ENCODE measurements at regions not wholly inside any gene's neighbourhood (a gene's known extent, or its start where the extent isn't known, plus 50 kb on each side); places are given as distances from the start of the nearest gene placed in this dataset.
"Not testable (repeated sequence)": the region's sequence is repeated elsewhere in the genome, so short reads cannot be mapped to it uniquely, and the experiment has no call there.

GRCh38 chr9:75672478-75672877, 218.0 kb upstream of the PCSK5 start:
- no peak overlapping the region for H3K4me3 ChIP-seq (ENCODE audit: low read depth, low read length)
- no peak for DNase-seq (ENCODE audit: low read depth)
- TF ChIP-seq CTCF (IDR thresholded peaks at IDR 0.05; ENCODE audit: insufficient read depth, low read depth, low read length): no peak

GRCh38 chr9:75683591-75683990, 206.9 kb upstream of the PCSK5 start:
- no peak for TF ChIP-seq CTCF (IDR thresholded peaks at IDR 0.05; ENCODE audit: insufficient read depth, low read depth, low read length)
- no peak overlapping the region for H3K4me3 ChIP-seq (ENCODE audit: low read depth, low read length)
- DNase-seq (ENCODE audit: low read depth): no peak

GRCh38 chr9:75685062-75685461, 205.4 kb upstream of the PCSK5 start:
- DNase-seq (ENCODE audit: low read depth): no peak
- TF ChIP-seq CTCF (IDR thresholded peaks at IDR 0.05; ENCODE audit: insufficient read depth, low read depth, low read length): no peak

GRCh38 chr9:75687359-75687953, 203.0 kb upstream of the PCSK5 start:
- TF ChIP-seq CTCF (IDR thresholded peaks at IDR 0.05; ENCODE audit: insufficient read depth, low read depth, low read length): no peak
- DNase-seq (ENCODE audit: low read depth): no peak
- no peak overlapping the region for H3K4me3 ChIP-seq (ENCODE audit: low read depth, low read length)

More at GRCh38 chr9:75685062-75685461, 205.4 kb upstream of the PCSK5 start:
- H3K4me3 ChIP-seq (ENCODE audit: low read depth, low read length): no peak overlapping the region

GRCh38 chr9:75690551-75690950, 199.9 kb upstream of the PCSK5 start:
- not testable (repeated sequence) for DNase-seq (ENCODE audit: low read depth); H3K4me3 ChIP-seq (ENCODE audit: low read depth, low read length)

GRCh38 chr9:75691408-75691807, 199.1 kb upstream of the PCSK5 start:
- DNase-seq (ENCODE audit: low read depth): no peak
- no peak overlapping the region for H3K4me3 ChIP-seq (ENCODE audit: low read depth, low read length)
- TF ChIP-seq CTCF (IDR thresholded peaks at IDR 0.05; ENCODE audit: insufficient read depth, low read depth, low read length): no peak

GRCh38 chr9:75692309-75692708, 198.2 kb upstream of the PCSK5 start:
- H3K4me3 ChIP-seq (ENCODE audit: low read depth, low read length): no peak overlapping the region
- no peak for TF ChIP-seq CTCF (IDR thresholded peaks at IDR 0.05; ENCODE audit: insufficient read depth, low read depth, low read length)
- no peak for DNase-seq (ENCODE audit: low read depth)

All from fibroblast of villous mesenchyme (primary cell).